ENCODE measurements at regions not wholly inside any gene's neighbourhood (a gene's known extent, or its start where the extent isn't known, plus 50 kb on each side); places are given as distances from the start of the nearest gene placed in this dataset.
A peak's percentile ranks its signal among the peaks of the same experiment; 100 is the strongest.

DNA sequence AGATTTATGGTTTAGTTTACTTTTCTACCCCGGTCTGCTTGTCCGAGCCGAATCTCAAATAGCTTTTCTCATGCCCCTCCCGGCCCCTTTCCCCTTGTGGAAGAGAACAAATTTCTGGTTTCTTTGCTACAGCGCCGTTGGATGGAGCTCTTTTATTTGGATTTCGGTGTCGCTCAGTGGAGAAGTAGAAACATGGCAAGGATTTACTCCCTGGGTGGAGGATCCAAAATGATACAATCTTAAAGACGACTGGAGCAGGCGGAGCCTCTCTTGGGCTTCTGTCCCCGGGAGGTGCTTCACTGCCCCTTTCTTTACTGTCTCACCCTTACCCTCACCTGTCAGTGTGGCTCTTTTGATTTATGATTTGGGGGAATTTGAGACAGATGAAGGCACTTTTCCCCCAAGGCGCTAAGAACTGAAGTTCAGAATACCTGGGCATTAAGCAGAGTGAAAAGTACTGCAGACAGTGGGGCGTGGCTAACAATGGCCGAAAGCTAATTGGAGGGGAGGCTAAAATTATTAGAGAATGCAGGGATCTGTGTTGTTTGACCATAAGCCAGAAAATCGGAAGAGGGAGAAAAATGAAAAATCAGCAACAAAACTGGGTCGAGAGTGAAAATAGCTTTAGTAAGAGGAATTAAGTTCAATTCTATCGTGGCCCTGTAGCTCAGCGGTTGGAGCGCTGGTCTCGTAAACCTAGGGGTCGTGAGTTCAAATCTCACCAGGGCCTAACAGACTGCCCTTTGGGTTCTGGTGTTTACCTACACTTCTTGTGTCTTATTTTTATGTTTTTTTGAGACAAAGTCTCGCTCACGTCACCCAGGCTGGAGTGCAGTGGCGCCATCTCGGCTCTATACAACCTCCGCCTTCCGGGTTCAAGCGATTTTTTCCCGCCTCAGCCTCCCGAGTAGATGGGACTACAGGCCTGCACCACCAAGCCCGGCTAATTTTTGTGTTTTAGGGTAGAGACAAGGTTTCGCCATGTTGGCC lies 145.1 kb upstream of the ZNF184 start:
- POLR2A ChIA-PET, result no interaction called here
- H3K27ac Mint-ChIP-seq, result no peak overlapping the region
- CTCF ChIA-PET, result no interaction called here
- no peak for DNase-seq
- peaks cover 56% of the 10 kb centered on the region for H3K27me3 Mint-ChIP-seq
- H3K4me1 Mint-ChIP-seq, result peaks cover 14% of the 10 kb centered on the region
- TF ChIP-seq, protein P1, sequence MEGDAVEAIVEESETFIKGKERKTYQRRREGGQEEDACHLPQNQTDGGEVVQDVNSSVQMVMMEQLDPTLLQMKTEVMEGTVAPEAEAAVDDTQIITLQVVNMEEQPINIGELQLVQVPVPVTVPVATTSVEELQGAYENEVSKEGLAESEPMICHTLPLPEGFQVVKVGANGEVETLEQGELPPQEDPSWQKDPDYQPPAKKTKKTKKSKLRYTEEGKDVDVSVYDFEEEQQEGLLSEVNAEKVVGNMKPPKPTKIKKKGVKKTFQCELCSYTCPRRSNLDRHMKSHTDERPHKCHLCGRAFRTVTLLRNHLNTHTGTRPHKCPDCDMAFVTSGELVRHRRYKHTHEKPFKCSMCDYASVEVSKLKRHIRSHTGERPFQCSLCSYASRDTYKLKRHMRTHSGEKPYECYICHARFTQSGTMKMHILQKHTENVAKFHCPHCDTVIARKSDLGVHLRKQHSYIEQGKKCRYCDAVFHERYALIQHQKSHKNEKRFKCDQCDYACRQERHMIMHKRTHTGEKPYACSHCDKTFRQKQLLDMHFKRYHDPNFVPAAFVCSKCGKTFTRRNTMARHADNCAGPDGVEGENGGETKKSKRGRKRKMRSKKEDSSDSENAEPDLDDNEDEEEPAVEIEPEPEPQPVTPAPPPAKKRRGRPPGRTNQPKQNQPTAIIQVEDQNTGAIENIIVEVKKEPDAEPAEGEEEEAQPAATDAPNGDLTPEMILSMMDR (IDR thresholded peaks at IDR 0.05), result no peak
- intact Hi-C loops (cut with micrococcal nuclease), result no loop called here
- peak overlapping the region; percentile 9 for H3K4me3 Mint-ChIP-seq
- no peak for ATAC-seq (ENCODE audit: low read depth)
- no peaks in the 10 kb centered on the region for H3K36me3 Mint-ChIP-seq (ENCODE audit: low read depth)
- no peaks in the 10 kb centered on the region for H3K9me3 Mint-ChIP-seq

DNA sequence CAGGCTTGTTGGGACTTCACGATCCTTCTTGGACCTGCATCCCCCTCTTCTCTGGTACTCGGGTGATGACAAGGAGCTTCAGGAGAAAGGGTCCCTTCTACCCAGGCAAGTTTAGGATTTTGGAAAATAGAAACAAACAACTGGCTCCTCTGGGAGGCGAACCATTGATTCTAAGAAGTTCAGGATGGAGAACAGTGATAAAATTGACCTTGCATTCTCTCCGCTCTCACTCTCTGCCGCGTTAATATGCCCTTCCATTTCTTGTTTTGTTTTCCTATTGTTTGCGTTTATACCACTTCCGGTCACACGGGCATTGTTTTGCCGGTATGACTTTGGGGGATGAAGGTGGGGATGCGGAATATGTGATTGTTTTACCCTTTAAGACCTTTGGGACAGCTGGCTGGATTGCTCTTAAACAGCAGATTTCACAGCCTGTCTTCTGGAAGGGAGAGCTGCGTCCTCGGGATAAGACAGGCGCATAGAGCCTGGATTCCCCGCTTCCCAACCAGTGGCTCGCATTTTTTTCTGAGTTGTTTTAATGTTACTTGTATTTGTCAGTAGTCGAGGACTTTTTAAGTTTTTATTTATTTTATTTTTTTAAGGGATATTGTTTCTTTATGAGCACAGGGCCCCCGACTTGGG lies 144.3 kb upstream of the ZNF184 start:
- POLR2A ChIA-PET, result no interaction called here
- H3K4me1 Mint-ChIP-seq, result peaks cover 14% of the 10 kb centered on the region
- no peak for ATAC-seq (ENCODE audit: low read depth)
- CTCF ChIA-PET, result no interaction called here
- intact Hi-C loops (cut with micrococcal nuclease), result no loop called here
- no peaks in the 10 kb centered on the region for H3K9me3 Mint-ChIP-seq
- H3K36me3 Mint-ChIP-seq (ENCODE audit: low read depth), result no peaks in the 10 kb centered on the region
- no peak overlapping the region for H3K4me3 Mint-ChIP-seq
- TF ChIP-seq, protein P1 (IDR thresholded peaks at IDR 0.05), result no peak
- no peak for DNase-seq
- peaks cover 57% of the 10 kb centered on the region for H3K27me3 Mint-ChIP-seq
- no peak overlapping the region for H3K27ac Mint-ChIP-seq

DNA sequence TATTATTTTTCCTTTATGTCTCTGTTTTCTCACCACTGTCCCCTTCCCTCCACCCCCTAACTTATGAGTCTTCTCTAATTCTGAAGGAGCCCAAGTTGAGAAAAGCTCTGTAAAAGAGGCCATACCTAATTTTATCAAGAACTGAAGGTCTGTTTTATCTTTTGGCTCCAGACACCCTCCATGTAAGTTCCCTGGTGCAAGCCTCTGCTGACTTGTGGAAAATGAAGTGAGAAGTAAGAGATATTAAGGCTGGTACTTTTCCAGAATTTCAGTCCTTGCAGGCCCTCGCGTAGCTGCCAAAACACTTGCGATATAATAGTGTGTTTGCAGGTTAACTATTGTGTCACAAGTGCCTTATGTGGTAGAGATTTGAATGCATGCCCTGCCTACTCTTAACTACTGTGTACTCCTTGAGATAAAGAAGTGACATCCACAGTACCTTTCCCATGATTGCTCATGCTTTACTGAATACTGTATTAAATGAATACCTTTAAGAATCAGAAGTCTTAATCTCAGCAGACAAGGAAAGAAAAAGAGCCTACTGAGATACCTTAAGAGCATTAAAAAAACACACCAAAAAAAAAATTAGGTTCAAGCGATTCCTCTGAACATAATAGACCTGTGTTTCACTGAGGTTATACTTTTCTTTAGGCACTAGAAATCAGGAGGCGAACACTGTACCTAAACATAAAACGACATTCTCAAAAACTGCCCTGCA lies 143.6 kb upstream of the ZNF184 start:
- no peak overlapping the region for H3K4me3 Mint-ChIP-seq
- ChIA-PET POLR2A (no interaction called here), CTCF (no interaction called here)
- peaks cover 56% of the 10 kb centered on the region for H3K27me3 Mint-ChIP-seq
- peaks cover 14% of the 10 kb centered on the region for H3K4me1 Mint-ChIP-seq
- ATAC-seq (ENCODE audit: low read depth), result no peak
- intact Hi-C loops (cut with micrococcal nuclease), result no loop called here
- H3K9me3 Mint-ChIP-seq, result no peaks in the 10 kb centered on the region
- no peak for DNase-seq
- TF ChIP-seq, protein P1 (IDR thresholded peaks at IDR 0.05), result no peak
- no peak overlapping the region for H3K27ac Mint-ChIP-seq
- H3K36me3 Mint-ChIP-seq (ENCODE audit: low read depth), result no peaks in the 10 kb centered on the region

DNA sequence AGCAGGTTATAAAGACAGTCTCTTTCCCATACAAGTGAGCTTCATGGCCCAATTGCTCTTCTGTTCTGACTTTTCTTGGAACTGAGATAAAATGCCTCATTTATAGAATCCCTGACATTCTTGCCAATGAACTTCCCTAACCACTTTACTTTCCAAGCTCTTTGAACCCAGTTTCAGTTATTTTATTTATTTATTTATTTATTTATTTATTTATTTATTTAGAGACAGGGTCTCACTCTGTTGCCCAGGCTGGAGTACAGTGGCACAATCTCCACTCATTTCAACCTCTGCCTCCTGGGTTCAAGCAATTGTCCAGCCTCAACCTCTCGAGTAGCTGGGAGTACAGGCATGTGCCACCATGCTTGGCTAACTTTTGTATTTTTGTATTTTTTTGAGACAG lies 138.5 kb upstream of the ZNF184 start:
- Mint-ChIP-seq H3K9me3 (no peaks in the 10 kb centered on the region), H3K4me1 (peaks cover 3% of the 10 kb centered on the region), H3K27ac (no peak overlapping the region), H3K27me3 (peaks cover 35% of the 10 kb centered on the region), H3K4me3 (no peak overlapping the region), H3K36me3 (ENCODE audit: low read depth) (no peaks in the 10 kb centered on the region)
- ChIA-PET CTCF (no interaction called here), POLR2A (no interaction called here)
- ATAC-seq (ENCODE audit: low read depth) (no peak), DNase-seq (no peak)
- intact Hi-C loops (cut with micrococcal nuclease), result no loop called here
- TF ChIP-seq, protein P1 (IDR thresholded peaks at IDR 0.05), result no peak
